WTC11 (cell line): ENCODE measurements at regions not wholly inside any gene's neighbourhood (a gene's known extent, or its start where the extent isn't known, plus 50 kb on each side); places are given as distances from the start of the nearest gene placed in this dataset.

Experiments
- ATAC-seq: fragments of 200-7000 bp; cut with Tn5 transposase; 2 replicates; pipeline ENCODE4 v1.10.0; 2021; ENCODE audit warnings: mild to moderate bottlenecking, moderate library complexity
- CTCF ChIA-PET: fragments of 300-600 bp; sonication (Branson Sonifier 250); formaldehyde crosslinking; loops from one replicate; lab custom pipeline; 2021; ENCODE audit warnings: antibody characterized with exemption; lab: Charles Lee
- POLR2A ChIA-PET: fragments of 350-600 bp; sonication (Branson Sonifier 250); formaldehyde crosslinking; loops from one replicate; lab custom pipeline; 2021; ENCODE audit warnings: antibody characterized with exemption; lab: Charles Lee
- DNase-seq: peaks from one replicate; pipeline ENCODE4 v3.0.0; 2021; ENCODE audit warnings: low spot score
- H3K27ac Mint-ChIP-seq: 2 replicates; pipeline ENCODE4 v1.8.0; 2021; ENCODE audit warnings: mixed read lengths
- H3K27me3 Mint-ChIP-seq: 2 replicates; pipeline ENCODE4 v1.8.0; 2021; ENCODE audit warnings: low read depth, mild to moderate bottlenecking, moderate library complexity, mixed read lengths
- H3K36me3 Mint-ChIP-seq: 2 replicates; pipeline ENCODE4 v1.8.0; 2021; ENCODE audit warnings: mixed read lengths
- H3K4me1 Mint-ChIP-seq: 2 replicates; pipeline ENCODE4 v1.8.0; 2022; ENCODE audit warnings: mixed read lengths
- H3K4me3 Mint-ChIP-seq: 2 replicates; pipeline ENCODE4 v1.8.0; 2021; ENCODE audit warnings: mild to moderate bottlenecking, moderate library complexity, mixed read lengths
- H3K9me3 Mint-ChIP-seq: 2 replicates; pipeline ENCODE4 v1.8.0; 2021; ENCODE audit warnings: mixed read lengths
- ATF2 ChIP-seq: sonication (generic); formaldehyde crosslinking; IDR thresholded peaks from 2 replicates; pipeline ENCODE4 v1.8.1; 2022; ENCODE audit warnings: low read depth, missing genetic modification reagents, borderline replicate concordance
- ATF6 ChIP-seq: sonication (generic); formaldehyde crosslinking; IDR thresholded peaks from 2 replicates; pipeline ENCODE4 v1.8.1; 2023; ENCODE audit warnings: mild to moderate bottlenecking, missing genetic modification reagents
- CBFB ChIP-seq: sonication (generic); formaldehyde crosslinking; IDR thresholded peaks from 2 replicates; pipeline ENCODE4 v1.8.1; 2022; ENCODE audit warnings: mild to moderate bottlenecking, low read depth, missing genetic modification reagents
- E2F1 ChIP-seq: sonication (generic); formaldehyde crosslinking; IDR thresholded peaks from 2 replicates; pipeline ENCODE4 v1.8.0; 2022; ENCODE audit warnings: mild to moderate bottlenecking, missing genetic modification reagents
- ELF4 ChIP-seq: sonication (generic); formaldehyde crosslinking; IDR thresholded peaks from 2 replicates; pipeline ENCODE4 v1.8.1; 2022; ENCODE audit warnings: low read depth, mild to moderate bottlenecking, moderate library complexity, missing genetic modification reagents
- EMX1 ChIP-seq: fragments of 250-450 bp; sonication (Bioruptor Pico); IDR thresholded peaks from 2 replicates; pipeline ENCODE4 v1.8.0; 2021; ENCODE audit warnings: mild to moderate bottlenecking
- ERG ChIP-seq: fragments of 250-450 bp; sonication (Bioruptor Pico); IDR thresholded peaks from 2 replicates; pipeline ENCODE4 v1.8.0; 2021; ENCODE audit warnings: mild to moderate bottlenecking
- FOXJ3 ChIP-seq: sonication (generic); formaldehyde crosslinking; IDR thresholded peaks from 2 replicates; pipeline ENCODE4 v1.9.0; 2021; ENCODE audit warnings: missing genetic modification reagents, mild to moderate bottlenecking, borderline replicate concordance
- FOXP1 ChIP-seq: sonication (generic); formaldehyde crosslinking; IDR thresholded peaks from 2 replicates; pipeline ENCODE4 v1.8.0; 2022; ENCODE audit warnings: missing genetic modification reagents, mild to moderate bottlenecking, moderate library complexity, borderline replicate concordance
- IRF2 ChIP-seq: sonication (generic); formaldehyde crosslinking; IDR thresholded peaks from 2 replicates; pipeline ENCODE4 v1.8.0; 2022; ENCODE audit warnings: low read depth, missing genetic modification reagents, borderline replicate concordance
- KAT7 ChIP-seq: sonication (generic); formaldehyde crosslinking; IDR thresholded peaks from 2 replicates; pipeline ENCODE4 v1.8.1; 2023; ENCODE audit warnings: missing genetic modification reagents, mild to moderate bottlenecking, borderline replicate concordance
- MXD4 ChIP-seq: fragments of 250-450 bp; sonication (Bioruptor Pico); IDR thresholded peaks from 2 replicates; pipeline ENCODE4 v1.8.0; 2021; ENCODE audit warnings: mild to moderate bottlenecking, moderate library complexity, borderline replicate concordance
- NR2C2 ChIP-seq: sonication (generic); formaldehyde crosslinking; IDR thresholded peaks from 2 replicates; pipeline ENCODE4 v1.8.0; 2022; ENCODE audit warnings: mild to moderate bottlenecking, missing genetic modification reagents
- PREB ChIP-seq: sonication (generic); formaldehyde crosslinking; IDR thresholded peaks from 2 replicates; pipeline ENCODE4 v1.8.1; 2022; ENCODE audit warnings: mild to moderate bottlenecking, missing genetic modification reagents, moderate library complexity, borderline replicate concordance
- RELA ChIP-seq: sonication (generic); formaldehyde crosslinking; IDR thresholded peaks from 2 replicates; pipeline ENCODE4 v1.8.1; 2022; ENCODE audit warnings: missing genetic modification reagents, mild to moderate bottlenecking, borderline replicate concordance
- TP53 ChIP-seq: sonication (generic); formaldehyde crosslinking; IDR thresholded peaks from 2 replicates; pipeline ENCODE4 v1.8.1; 2023; ENCODE audit warnings: mild to moderate bottlenecking, missing genetic modification reagents
- ZBTB21 ChIP-seq: sonication (generic); formaldehyde crosslinking; IDR thresholded peaks from 2 replicates; pipeline ENCODE4 v1.8.1; 2023; ENCODE audit warnings: mild to moderate bottlenecking, missing genetic modification reagents, borderline replicate concordance
- ZMAT4 ChIP-seq: fragments of 250-450 bp; sonication (Bioruptor Pico); IDR thresholded peaks from 2 replicates; pipeline ENCODE4 v1.9.0; 2021; ENCODE audit warnings: mild to moderate bottlenecking
- ZNF416 ChIP-seq: fragments of 250-450 bp; sonication (Bioruptor Pico); IDR thresholded peaks from 2 replicates; pipeline ENCODE4 v1.9.0; 2021; ENCODE audit warnings: mild to moderate bottlenecking, inconsistent platforms
- ZNF423 ChIP-seq: fragments of 250-450 bp; sonication (Bioruptor Pico); IDR thresholded peaks from 2 replicates; pipeline ENCODE4 v2.1.2; 2022; ENCODE audit warnings: mild to moderate bottlenecking, moderate library complexity
- ZNF671 ChIP-seq: fragments of 250-450 bp; sonication (Bioruptor Pico); IDR thresholded peaks from 2 replicates; pipeline ENCODE4 v1.8.0; 2021; ENCODE audit warnings: mild to moderate bottlenecking

- Mint-ChIP-seq H3K4me1 (peaks cover 47% of the 10 kb centered on the region), H3K9me3 (no peaks in the 10 kb centered on the region), H3K4me3 (no peak overlapping the region), H3K27ac (peak overlapping the region; percentile 88), H3K27me3 (no peaks in the 10 kb centered on the region), H3K36me3 (no peaks in the 10 kb centered on the region)
- 0 out of 2 replicates have a peak, but pooled peaks have one; percentile 26 for TF ChIP-seq ZBTB21
- TF ChIP-seq ERG (CRISPR knock-in tag), result no peak
- no peak for TF ChIP-seq IRF2 (CRISPR knock-in tag)
- TF ChIP-seq ZNF423, result no peak
- ChIA-PET CTCF (interaction anchor here (0.6 to 1.2 kb wide), 2 partner anchors 59 to 330 kb away, joined by 3 to 6 read pairs; partner anchors contain the start of gene NAA20), POLR2A (interaction anchor here (0.6 kb wide), 1 partner anchor 17 kb away, joined by 3 read pairs; no protein-coding TSS in a partner anchor)
- no peak for DNase-seq
- no peak for ATAC-seq
Observed at GRCh38 chr20:19958219-19958618, 58.9 kb upstream of the NAA20 start.

GRCh38 chr20:19958928-19959327, 58.2 kb upstream of the NAA20 start:
- TF ChIP-seq NR2C2 (CRISPR knock-in tag) (no peak), ERG (CRISPR knock-in tag) (no peak), FOXJ3 (CRISPR knock-in tag) (no peak), PREB (CRISPR knock-in tag) (no peak), ATF6 (CRISPR knock-in tag) (no peak), ELF4 (CRISPR knock-in tag) (no peak), FOXP1 (CRISPR knock-in tag) (no peak), CBFB (CRISPR knock-in tag) (no peak), ZNF671 (no peak), E2F1 (CRISPR knock-in tag) (no peak), ZMAT4 (CRISPR knock-in tag) (no peak), EMX1 (CRISPR knock-in tag) (no peak), KAT7 (CRISPR knock-in tag) (no peak), ATF2 (CRISPR knock-in tag) (no peak), TP53 (no peak), RELA (CRISPR knock-in tag) (no peak), MXD4 (CRISPR knock-in tag) (no peak), ZNF416 (CRISPR knock-in tag) (no peak)
- ChIA-PET CTCF (no interaction called here), POLR2A (no interaction called here)
- Mint-ChIP-seq H3K9me3 (no peaks in the 10 kb centered on the region), H3K36me3 (no peaks in the 10 kb centered on the region), H3K4me3 (no peak overlapping the region), H3K27ac (peak overlapping the region; percentile 8; the same call in 1 of the 2 replicates), H3K27me3 (no peaks in the 10 kb centered on the region), H3K4me1 (peaks cover 47% of the 10 kb centered on the region)
- ATAC-seq (peak; percentile 52), DNase-seq (no peak)
